HG03575 (cell line): ENCODE measurements at regions not wholly inside any gene's neighbourhood (a gene's known extent, or its start where the extent isn't known, plus 50 kb on each side); places are given as distances from the start of the nearest gene placed in this dataset.

ENCODE experiments used
- ATAC-seq: cut with Tn5 transposase; IDR thresholded peaks from one replicate; pipeline ENCODE4 v1.9.1; 2021; ENCODE audit not compliant: unreplicated experiment, insufficient number of reproducible peaks, low FRiP score; ENCODE audit errors: extremely low read depth

DNA sequence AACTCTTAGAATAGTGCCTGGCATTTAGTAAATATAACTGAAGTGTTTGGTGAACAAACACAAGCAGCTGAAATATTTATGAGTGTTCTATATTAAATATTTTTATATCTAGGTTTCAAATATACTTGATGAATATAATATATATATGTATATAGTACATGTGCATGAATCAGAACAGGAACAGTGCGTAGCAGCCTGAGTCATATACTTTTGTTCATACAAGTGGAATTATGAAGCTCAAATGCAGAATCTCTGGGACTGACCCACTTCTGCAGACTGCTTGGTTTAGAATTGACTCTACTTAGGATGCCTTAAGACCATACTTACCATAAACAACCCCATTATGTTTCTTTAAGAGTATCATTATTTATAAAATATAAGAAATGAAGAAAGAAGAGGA, 997.8 kb upstream of the RAG2 start:
- ATAC-seq = no peak

DNA sequence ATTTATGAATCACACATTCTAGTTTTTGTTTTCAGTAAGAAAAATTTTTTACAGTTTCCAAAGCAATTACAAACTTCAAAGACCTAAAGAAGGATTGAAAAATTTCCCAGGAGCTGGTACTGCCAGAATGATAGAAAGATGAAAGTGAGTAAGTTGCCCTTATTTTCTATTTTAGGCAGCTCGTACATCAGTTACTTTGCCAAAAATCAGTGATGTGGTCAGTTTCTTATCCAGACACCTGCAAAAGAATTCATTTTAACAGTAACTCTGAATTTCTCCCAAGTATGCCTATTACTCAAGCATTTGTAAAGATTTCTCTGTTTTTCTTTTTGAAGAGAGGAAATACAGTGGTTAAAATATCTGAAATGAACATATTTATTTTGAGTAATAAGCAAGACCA, 976.3 kb upstream of the RAG2 start:
- no peak for ATAC-seq

DNA sequence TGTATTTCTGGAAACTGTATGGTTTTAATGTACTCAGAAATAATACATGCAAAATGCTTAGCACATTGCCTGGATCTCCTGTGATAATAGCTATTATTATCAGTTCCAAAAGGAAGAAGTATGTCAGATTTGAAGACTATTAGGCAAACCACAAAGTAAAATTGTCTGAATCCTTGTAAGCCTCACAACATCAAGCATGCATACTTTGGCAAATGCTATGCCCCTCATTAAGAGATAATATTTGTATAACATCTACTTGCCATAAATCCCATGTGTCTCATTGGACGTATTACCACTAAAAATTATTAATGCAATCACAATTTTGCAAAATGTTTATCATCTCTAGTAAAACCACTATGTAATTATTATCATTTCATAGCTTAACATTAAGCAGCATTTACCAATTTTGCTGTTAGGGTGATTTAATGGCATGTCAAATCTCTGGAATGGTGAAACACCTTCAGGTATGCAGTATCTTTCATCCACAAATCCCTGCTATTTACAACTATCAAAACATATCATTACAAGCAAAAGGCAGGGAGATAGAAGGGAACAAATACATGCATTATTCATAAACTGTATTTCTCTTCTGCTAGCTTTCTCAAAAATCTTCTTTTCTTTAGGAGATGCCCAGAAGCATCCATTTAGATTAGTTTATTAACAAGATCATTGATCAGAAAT, 974.6 kb upstream of the RAG2 start:
- no peak for ATAC-seq

DNA sequence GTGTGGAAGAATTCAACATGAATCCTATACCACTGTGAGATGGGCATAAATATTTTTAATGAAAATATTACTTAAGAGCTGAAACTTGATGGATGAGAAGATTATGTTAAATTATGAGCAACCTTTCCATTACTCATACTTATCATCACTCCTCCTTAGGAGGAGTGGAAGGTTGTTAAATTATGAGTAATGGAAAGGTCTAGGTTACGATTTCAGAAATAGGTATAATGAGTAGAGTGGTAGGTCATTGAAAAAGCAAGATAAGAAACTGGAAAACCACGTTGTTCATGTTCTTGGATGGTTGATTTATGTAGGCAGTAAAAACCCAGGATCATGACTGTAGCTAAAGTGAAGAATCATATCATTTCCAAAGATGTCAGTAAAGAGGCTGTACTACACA, 973.2 kb upstream of the RAG2 start:
- no peak for ATAC-seq

DNA sequence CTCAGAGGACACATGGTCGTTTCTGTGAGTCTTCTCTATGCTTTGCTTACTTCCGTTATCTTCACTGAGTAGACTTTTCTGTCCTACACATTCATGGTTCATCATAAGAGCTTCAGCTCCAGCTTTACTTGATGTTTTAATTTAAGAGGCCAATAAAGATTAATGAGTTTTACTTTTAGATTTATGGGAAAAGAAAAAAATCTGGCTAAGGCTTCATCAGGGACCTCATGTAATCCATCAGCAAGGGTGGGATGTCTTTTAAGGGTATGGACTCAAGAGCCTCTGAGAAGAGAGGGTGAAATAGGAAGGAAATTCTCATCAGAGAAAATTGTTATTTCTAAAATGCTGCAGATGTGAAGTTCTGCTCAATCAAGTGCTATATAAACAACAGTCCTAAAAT, 963.0 kb upstream of the RAG2 start:
- no peak for ATAC-seq

DNA sequence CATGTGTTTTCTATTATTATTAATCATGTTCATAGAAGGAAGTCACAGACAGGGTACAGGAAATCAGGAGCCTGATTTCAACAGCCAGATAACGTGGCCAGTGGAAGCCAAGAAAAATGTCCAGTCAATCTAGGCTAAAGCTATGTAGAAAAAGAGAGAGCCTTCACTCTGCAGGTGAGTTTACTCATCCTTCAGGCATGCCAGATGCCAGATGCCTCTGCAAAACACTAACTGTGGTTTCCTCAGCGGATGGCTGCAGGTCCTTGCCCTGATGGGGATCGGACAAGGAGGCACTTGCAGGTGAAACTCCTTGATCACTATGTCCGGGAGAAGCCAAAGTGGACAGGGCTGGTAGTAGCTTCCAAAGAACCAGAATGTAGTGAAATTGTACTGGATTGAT, 962.3 kb upstream of the RAG2 start:
- no peak for ATAC-seq

DNA sequence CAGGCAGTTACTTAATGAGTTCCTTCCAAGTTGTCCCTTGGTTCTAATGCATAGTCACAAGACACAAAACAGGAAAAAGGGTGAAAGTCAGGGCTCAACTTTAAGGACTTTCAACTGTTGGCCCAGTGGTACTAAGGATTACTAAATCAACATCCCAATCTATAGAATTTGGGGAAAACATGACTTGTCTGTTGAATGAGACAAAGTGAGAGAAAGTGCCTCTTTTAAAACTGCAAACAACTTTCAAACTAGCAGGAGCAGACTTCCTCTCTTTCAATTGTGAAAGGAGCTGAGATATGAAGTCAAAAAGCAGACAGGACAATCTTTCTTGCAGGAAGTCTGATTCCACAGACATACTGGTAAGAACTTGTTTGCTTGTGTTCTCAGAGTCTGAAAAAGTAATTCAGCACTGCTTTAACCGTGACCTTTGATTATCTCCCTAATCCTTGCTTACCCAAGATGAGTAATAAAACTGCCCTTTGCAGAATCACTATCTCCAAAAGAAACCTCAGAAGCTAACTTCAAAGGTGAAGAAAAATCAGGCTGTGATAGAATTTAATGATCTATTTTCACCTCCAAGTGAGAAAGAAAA, 960.7 kb upstream of the RAG2 start:
- ATAC-seq = no peak

DNA sequence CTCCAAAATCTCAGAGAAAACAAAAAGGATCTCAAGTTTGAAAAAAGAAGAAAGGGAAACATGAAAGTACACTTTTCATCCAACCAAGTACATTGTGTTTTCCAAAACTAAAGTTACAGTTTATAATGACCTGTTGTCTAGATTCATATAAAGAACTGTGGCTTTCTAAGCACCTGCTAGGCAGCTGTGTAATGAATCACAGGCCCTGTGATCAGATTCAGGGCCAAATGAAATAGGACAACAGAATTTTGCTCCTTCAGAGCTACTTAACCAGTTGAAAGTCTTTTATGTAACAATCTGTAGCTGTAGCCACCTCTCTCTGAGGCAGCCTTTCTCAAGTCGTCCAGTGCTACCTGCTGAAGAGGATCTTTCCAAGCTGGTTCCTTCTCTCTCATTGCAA, 960.0 kb upstream of the RAG2 start:
- ATAC-seq = no peak

DNA sequence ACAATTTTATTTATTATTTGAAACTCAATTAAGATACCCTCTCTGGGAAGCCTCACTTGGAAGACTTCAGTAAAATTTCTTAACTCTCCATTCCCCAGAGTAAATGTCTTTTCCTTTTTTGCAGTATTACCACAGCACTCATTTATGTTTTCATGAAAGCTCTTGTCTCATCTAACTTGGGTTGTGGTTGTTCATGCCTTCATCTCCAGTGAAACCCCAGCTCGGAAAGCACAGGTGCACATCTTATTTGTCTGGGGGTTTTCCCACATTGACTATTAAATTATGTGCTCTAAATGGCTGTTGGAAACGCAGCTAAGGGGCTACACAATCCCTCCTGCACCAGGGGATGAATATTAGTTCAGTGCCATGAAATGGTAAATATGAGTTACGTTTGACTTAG, 954.2 kb upstream of the RAG2 start:
- no peak for ATAC-seq

DNA sequence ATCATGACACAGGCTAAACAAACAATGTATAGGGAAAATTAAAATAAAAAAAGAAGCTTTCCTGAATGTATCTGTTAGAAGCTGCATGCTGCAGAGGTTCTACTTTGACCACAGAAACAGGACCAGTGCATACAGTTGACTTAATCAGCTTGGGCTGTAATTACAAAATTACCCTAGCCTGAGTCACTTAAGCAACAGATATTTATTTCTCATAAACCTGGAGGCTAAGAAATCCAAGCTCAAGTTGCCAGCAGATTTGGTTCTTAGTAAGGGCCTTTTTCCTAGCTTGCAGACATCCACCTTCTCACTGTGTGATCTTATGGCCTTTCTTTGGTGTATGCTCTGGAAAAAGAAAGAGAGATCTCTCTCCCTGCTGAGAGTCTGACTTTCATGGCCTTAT, 946.5 kb upstream of the RAG2 start:
- no peak for ATAC-seq

DNA sequence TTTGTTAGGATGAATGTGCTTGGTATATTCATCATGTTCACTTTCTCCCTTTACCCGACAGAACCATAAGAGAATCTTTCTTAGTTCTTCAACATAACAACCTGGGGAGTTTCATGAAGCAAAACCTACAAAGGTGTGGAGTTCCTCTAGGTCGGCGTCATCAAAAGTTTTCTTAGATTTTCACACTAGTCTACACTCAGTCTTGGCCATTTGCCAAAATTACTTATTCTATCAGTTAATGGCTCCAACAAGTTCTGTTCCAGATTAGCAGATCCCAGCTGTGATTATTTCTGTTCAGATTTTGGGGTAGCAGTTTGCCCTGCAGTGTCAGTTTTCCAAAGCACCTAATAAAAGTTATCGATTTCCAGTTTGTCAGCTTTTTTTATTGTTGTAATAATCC, 935.8 kb upstream of the RAG2 start:
- ATAC-seq = no peak

DNA sequence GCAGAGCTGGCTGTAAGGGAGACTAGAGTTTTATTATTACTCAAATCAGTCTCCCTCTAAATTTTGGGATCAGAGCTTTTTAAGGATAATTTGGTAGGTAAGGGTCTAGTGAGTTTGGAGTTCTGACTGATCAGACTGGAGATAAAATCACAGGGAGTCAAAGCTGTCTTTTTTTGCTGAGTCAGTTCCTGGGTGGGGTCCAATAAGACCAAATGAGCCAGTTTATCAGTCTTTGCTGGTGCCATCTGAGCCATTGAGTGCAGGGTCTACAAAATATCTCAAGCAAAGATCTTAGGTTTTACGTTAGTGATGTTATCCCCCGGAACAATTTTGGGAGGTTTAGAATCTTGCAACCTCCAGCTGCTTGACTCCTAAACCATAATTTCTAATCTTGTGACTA, 935.1 kb upstream of the RAG2 start:
- ATAC-seq = no peak

DNA sequence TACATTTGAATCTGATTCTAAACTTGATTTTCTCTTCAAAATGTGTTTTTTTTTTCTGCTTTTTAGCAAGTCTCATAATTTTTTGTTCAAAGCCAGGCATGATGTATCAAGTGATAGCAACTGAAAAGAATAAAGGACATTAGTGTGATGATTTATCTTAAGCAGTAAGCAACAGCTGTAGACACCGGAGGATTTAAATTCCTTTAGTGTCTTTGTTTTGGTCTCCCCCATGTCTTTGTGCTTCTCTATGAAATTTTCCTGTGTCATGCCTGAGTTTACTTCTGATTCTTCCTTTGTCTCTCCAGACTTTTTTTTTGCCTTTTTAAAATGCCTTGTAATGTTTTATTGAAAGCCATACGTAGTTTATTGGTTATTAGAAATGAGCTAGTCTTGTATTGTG, 934.2 kb upstream of the RAG2 start:
- ATAC-seq = no peak

DNA sequence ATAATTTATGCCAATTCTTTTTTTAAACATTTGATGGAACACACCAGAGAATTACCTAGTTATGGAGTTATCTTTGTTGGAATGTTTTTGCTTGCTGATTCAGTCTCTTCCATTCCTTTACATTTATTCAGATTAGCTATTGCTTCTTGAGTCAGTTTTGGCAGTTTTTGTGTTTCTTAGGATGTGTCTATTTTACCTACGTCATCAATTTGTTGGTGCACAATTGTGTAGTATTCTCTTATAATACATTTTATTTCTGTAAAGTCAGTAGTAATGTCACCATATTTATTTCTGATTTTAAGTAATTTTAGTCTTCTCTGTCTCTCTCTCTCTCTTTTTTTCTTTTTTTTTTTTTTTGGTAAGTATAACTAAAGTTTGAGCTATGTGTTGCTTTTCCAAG, 929.5 kb upstream of the RAG2 start:
- ATAC-seq = no peak

DNA sequence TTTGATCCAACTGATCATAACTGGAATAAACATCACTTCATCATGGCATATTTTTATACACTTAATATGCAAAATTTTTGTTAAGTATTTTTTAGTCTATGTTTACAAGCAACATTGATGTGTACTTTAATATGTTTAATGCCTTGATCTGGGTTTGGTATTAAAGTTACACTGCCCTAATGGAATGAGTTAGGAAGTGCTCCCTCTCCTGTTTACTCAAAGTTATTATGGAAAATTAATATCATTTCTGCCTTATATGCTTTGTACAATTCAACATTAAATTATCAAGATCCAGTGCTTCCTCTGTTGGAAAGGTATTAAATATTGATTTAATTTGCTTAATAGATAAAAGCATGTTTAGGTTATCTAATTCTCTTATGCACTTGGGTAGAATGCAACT, 927.3 kb upstream of the RAG2 start:
- no peak for ATAC-seq

DNA sequence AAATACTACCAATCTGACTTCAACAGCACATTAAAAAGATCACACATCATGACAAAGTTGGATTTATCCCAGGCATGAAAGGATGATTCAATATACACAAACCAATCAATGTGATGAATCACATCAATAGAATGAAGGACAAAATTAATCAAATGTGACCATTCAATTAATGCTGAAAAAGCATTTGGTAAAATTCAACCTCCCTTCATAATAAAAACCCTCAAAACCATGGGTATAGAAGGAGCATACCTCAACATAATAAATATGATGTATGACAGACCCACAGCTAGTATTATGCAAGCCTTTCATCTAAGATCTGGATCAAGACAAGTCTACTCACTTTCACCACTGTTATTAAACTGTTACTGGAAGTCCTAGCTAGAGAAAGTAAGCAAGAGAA, 921.7 kb upstream of the RAG2 start:
- ATAC-seq = no peak

DNA sequence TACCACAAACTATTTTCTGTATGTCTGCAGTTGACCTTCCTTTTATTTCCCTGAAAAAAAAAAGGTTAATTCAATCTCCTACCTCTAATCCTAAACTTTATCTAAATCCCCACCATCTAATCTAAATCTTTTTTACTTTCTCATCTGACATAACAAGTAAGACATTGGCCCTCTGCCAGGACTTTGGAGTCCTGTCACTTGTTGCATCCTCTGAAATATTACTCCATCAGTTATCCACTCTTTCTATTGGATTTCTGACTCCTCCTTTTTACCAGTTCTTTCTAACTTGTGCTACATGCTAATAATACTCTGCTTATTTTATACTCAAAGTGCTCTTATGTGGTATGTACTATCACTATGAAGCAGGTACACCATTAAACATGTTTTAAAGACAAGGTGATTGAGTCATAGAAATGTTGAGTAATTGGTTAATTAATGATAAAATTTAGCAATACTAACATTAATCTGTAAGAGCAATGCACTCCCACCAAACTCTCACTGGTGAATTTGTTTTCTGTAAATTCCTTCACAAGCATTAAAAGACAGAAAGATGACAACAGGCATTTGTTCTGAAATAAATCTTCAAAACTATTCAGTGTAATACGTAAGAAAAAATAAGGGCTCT, 914.2 kb upstream of the RAG2 start:
- ATAC-seq = no peak

DNA sequence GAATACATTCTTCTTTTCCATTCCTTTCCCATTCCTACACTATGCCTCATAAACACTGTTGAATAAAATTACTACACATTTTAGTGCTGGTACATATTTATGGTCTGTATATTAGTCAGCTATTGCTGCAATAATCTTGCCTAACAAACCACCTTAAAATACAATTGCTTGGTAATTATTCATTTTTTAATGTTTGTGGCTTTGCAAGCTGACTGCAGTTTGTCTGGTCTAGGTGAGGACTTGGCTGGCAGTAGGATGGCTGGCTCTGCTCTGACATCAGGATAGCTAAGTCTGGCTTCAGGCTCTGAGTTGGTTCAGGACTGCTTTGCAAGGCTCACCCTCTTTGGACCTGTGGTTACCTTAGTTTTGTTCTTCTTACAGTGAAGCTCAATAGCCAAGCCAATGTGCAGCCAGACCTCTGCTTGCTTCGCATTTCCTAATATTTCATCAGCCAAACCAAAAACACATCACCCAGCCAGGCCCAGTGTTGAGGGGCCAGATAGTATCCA, 913.4 kb upstream of the RAG2 start:
- no peak for ATAC-seq

DNA sequence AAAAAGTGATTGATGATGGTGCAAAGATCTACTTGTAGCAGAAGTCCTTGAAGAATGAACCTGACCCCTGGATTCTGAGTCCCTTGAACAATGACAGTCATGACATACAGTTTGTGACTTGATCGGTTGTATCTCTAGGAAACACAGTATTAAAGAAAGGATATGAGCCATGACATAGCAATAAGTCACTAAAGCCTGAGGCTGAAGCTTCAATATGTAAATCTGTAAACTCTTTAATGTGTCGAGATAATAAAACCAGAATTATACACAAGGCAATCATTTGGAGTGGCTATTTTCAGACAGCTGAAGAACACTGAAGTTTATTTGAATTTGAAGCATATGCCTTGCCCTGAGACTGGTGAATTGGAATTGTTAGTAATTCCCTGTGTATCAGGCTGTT, 911.5 kb upstream of the RAG2 start:
- ATAC-seq = no peak

DNA sequence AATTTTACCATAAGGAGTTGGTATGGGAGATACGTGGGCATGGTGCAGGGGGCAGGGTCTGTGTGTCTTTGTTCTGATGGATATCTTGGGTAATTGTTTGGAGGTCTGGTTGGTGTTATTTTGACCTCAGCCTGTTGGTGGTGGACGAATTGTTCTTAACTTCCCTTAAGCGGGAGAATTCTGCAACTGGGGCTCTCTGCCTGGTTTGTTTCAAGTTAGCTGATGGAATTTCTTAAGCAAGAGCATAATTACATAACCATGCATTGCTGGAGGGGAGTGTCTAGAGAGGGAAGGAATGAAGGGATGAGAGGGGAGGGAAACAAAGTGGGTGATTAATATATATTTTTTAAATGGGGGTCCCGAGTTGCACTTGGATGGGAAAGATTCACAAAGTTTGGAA, 908.5 kb upstream of the RAG2 start:
- ATAC-seq = no peak

DNA sequence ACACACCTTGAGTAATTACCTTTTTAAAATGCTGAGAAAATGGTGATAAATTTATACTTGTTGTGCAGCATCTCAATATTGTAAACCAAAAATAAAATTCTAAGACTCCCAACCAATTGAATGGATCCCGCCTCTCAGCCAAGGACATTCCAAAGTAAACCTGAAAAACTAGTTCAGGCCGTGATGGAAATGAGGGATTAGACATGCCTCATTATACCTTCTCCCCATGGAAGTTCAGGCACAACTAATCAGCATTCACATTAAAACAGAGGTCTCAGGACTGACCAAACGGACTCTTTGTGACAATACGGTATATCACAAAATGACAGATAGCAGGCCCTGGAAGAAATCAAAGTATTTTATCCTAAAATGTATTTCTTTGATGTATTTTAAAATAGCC, 907.4 kb upstream of the RAG2 start:
- ATAC-seq = no peak
